Activated T-cell treated with anti-CD3 and anti-CD28 coated beads, Interleukin-2, amount 50 U/mL, for 72 hours (primary cell): ENCODE measurements at regions not wholly inside any gene's neighbourhood (a gene's known extent, or its start where the extent isn't known, plus 50 kb on each side); places are given as distances from the start of the nearest gene placed in this dataset.

Experiments used
- ATAC-seq, 2 donors: fragments of 150-1000 bp; cut with Tn5 transposase; replicated peaks in 1 of 2; 2 replicates each; pipeline ENCODE4 v1.10.0; 2021; ENCODE audit warnings: moderate library complexity in 2 of 2, mild to moderate bottlenecking in 1 of 2
- DNase-seq, 2 donors: peaks; one replicate each; pipeline ENCODE4 v3.0.0; 2021 to 2022; ENCODE audit warnings: mixed read lengths in 1 of 2
- H3K27ac Mint-ChIP-seq: one replicate; pipeline ENCODE4 v1.8.0; 2022; ENCODE audit warnings: mild to moderate bottlenecking, moderate library complexity, mixed read lengths
- H3K27me3 Mint-ChIP-seq: one replicate; pipeline ENCODE4 v1.8.0; 2022; ENCODE audit warnings: low read depth, mixed read lengths
- H3K36me3 Mint-ChIP-seq, 2 donors: one replicate each; pipeline ENCODE4 v1.8.0; 2022; ENCODE audit warnings: mixed read lengths in 2 of 2, mild to moderate bottlenecking in 1 of 2; ENCODE audit not compliant: insufficient read depth in 2 of 2
- H3K4me1 Mint-ChIP-seq: one replicate; pipeline ENCODE4 v1.8.0; 2022; ENCODE audit warnings: low read depth, mixed read lengths
- H3K4me3 Mint-ChIP-seq, 2 donors: one replicate each; pipeline ENCODE4 v1.8.0; 2022; ENCODE audit warnings: mild to moderate bottlenecking in 2 of 2, mixed read lengths in 2 of 2, moderate library complexity in 2 of 2
- H3K9me3 Mint-ChIP-seq, 2 donors: one replicate each; pipeline ENCODE4 v1.8.0; 2022; ENCODE audit warnings: mixed read lengths in 2 of 2

- H3K27ac Mint-ChIP-seq: no peak overlapping the region
- peaks cover 0 to 4% of the 10 kb centered on the region in 2 donors for H3K9me3 Mint-ChIP-seq
- H3K27me3 Mint-ChIP-seq: peaks cover 6% of the 10 kb centered on the region
- peaks cover 0 to 1% of the 10 kb centered on the region in 2 donors for H3K36me3 Mint-ChIP-seq
- no peak for ATAC-seq
- no peaks in the 10 kb centered on the region for H3K4me1 Mint-ChIP-seq
- no peak for DNase-seq
- no peak overlapping the region for H3K4me3 Mint-ChIP-seq
Measured at GRCh38 chr20:56711018-56711417, 81.9 kb downstream of the TFAP2C start.

GRCh38 chr20:56715309-56715708, 86.2 kb downstream of the TFAP2C start:
- H3K4me3 Mint-ChIP-seq: no peak overlapping the region
- DNase-seq (no peak), ATAC-seq (no peak)
- no peaks in the 10 kb centered on the region for H3K4me1 Mint-ChIP-seq
- peaks cover 0 to 1% of the 10 kb centered on the region in 2 donors for H3K36me3 Mint-ChIP-seq
- H3K27me3 Mint-ChIP-seq: peaks cover 6% of the 10 kb centered on the region
- H3K9me3 Mint-ChIP-seq: peaks cover 0 to 4% of the 10 kb centered on the region in 2 donors
- H3K27ac Mint-ChIP-seq: no peak overlapping the region

GRCh38 chr20:56715902-56716519, 86.9 kb downstream of the TFAP2C start:
- H3K36me3 Mint-ChIP-seq: peaks cover 0 to 1% of the 10 kb centered on the region in 2 donors
- H3K27me3 Mint-ChIP-seq: peaks cover 6% of the 10 kb centered on the region
- DNase-seq (no peak), ATAC-seq (no peak)
- H3K4me3 Mint-ChIP-seq: no peak overlapping the region
- H3K4me1 Mint-ChIP-seq: no peaks in the 10 kb centered on the region
- H3K9me3 Mint-ChIP-seq: peaks cover 0 to 4% of the 10 kb centered on the region in 2 donors
- H3K27ac Mint-ChIP-seq: no peak overlapping the region

GRCh38 chr20:56716806-56717205, 87.7 kb downstream of the TFAP2C start:
- H3K4me1 Mint-ChIP-seq: no peaks in the 10 kb centered on the region
- H3K36me3 Mint-ChIP-seq: peaks cover 0 to 1% of the 10 kb centered on the region in 2 donors
- H3K27ac Mint-ChIP-seq: no peak overlapping the region
- DNase-seq (no peak), ATAC-seq (no peak)
- H3K9me3 Mint-ChIP-seq: no peaks in the 10 kb centered on the region
- H3K4me3 Mint-ChIP-seq: no peak overlapping the region
- peaks cover under 1% of the 10 kb centered on the region for H3K27me3 Mint-ChIP-seq

DNA sequence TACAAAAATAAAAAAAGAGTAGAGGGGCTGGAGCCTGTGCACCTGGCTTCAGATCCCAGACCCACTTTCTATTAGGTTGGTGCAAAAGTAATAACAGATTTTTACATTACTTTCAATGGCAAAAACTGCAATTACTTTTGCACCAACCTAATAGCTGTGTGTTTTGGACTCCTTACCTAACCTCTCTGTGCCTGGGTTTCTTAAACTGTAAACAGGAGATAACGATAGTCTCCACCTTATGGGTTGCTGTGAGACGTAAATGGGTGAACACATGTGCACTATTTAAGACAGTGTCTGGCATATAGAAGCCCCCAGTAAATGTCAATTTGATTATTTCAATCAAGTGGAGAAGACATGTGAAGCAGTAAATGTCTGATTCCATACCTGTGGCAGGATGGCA, 89.7 kb downstream of the TFAP2C start:
- Mint-ChIP-seq H3K4me3 (no peak overlapping the region), H3K9me3 (no peaks in the 10 kb centered on the region), H3K4me1 (no peaks in the 10 kb centered on the region), H3K27me3 (peaks cover 6% of the 10 kb centered on the region), H3K27ac (no peak overlapping the region), H3K36me3 (peaks cover 0 to 1% of the 10 kb centered on the region in 2 donors)
- ATAC-seq (no peak), DNase-seq (no peak)

GRCh38 chr20:56720620-56721213, 91.6 kb downstream of the TFAP2C start:
- H3K36me3 Mint-ChIP-seq: peaks cover 0 to 1% of the 10 kb centered on the region in 2 donors
- no peaks in the 10 kb centered on the region for H3K9me3 Mint-ChIP-seq
- H3K27ac Mint-ChIP-seq: no peak overlapping the region
- ATAC-seq: no peak
- no peak for DNase-seq
- peaks cover 6% of the 10 kb centered on the region for H3K27me3 Mint-ChIP-seq
- H3K4me1 Mint-ChIP-seq: no peaks in the 10 kb centered on the region
- no peak overlapping the region for H3K4me3 Mint-ChIP-seq

DNA sequence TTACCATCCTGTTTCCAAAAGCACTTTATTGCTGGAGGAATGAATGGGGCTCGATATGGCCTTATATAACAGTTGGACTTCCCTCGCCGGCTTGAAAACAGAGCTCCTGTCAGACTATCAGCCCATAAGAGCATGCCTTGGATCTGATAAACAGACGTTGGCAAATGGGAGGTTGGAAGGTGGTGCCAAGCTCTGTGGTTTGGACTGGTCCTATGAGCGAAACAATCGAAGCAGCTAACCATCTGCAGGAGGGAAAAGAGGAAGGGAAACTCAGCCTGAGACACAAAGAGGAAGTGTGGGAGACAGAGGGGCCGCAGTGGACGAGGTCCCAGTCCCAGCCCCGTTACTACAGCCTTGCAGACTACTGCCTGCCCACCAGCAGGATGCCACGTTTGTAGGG, 92.9 kb downstream of the TFAP2C start:
- Mint-ChIP-seq H3K27me3 (peaks cover 6% of the 10 kb centered on the region), H3K36me3 (no peaks in the 10 kb centered on the region), H3K27ac (no peak overlapping the region), H3K4me1 (no peaks in the 10 kb centered on the region), H3K4me3 (no peak overlapping the region), H3K9me3 (no peaks in the 10 kb centered on the region)
- DNase-seq (no peak), ATAC-seq (no peak)

GRCh38 chr20:56723331-56723730, 94.2 kb downstream of the TFAP2C start:
- H3K27me3 Mint-ChIP-seq: peaks cover 6% of the 10 kb centered on the region
- no peaks in the 10 kb centered on the region for H3K36me3 Mint-ChIP-seq
- H3K4me3 Mint-ChIP-seq: no peak overlapping the region
- H3K27ac Mint-ChIP-seq: no peak overlapping the region
- ATAC-seq (no peak), DNase-seq (no peak)
- H3K9me3 Mint-ChIP-seq: no peaks in the 10 kb centered on the region
- H3K4me1 Mint-ChIP-seq: no peaks in the 10 kb centered on the region

GRCh38 chr20:56724241-56724757, 95.2 kb downstream of the TFAP2C start:
- DNase-seq: no peak
- Mint-ChIP-seq H3K9me3 (no peaks in the 10 kb centered on the region), H3K4me1 (no peaks in the 10 kb centered on the region), H3K4me3 (no peak overlapping the region), H3K36me3 (no peaks in the 10 kb centered on the region), H3K27ac (no peak overlapping the region), H3K27me3 (peaks cover 6% of the 10 kb centered on the region)
- no peak for ATAC-seq

- Mint-ChIP-seq H3K27me3 (peaks cover under 1% of the 10 kb centered on the region), H3K27ac (no peak overlapping the region), H3K9me3 (no peaks in the 10 kb centered on the region), H3K36me3 (no peaks in the 10 kb centered on the region), H3K4me1 (no peaks in the 10 kb centered on the region), H3K4me3 (no peak overlapping the region)
- ATAC-seq (no peak), DNase-seq (no peak)
Measured at GRCh38 chr20:56730003-56730402, 100.9 kb downstream of the TFAP2C start.

- no peaks in the 10 kb centered on the region for H3K4me1 Mint-ChIP-seq
- H3K9me3 Mint-ChIP-seq: no peaks in the 10 kb centered on the region
- H3K27ac Mint-ChIP-seq: no peak overlapping the region
- no peak for DNase-seq
- no peaks in the 10 kb centered on the region for H3K36me3 Mint-ChIP-seq
- ATAC-seq: no peak
- no peak overlapping the region for H3K4me3 Mint-ChIP-seq
- peaks cover 10% of the 10 kb centered on the region for H3K27me3 Mint-ChIP-seq
Measured at GRCh38 chr20:56730996-56731395, 101.9 kb downstream of the TFAP2C start.

DNA sequence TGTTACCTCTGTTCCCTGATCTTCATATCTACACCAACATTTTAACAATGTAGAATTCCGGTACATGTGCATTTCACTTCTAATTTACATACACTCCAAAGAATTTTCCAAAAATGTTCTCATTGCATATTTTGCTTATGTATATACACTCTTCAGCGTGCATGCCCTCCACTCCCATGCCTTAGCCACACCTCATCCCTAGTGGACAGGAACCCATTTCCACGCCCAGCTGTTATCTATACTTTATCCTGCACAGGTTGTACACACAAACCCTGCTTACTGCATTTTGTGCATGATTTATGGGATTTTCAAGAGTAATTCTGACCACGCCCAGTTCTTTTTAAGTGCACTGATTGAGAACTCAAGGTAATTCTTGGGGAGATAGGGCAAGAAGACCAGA, 102.4 kb downstream of the TFAP2C start:
- Mint-ChIP-seq H3K27me3 (peaks cover 15% of the 10 kb centered on the region), H3K9me3 (no peaks in the 10 kb centered on the region), H3K36me3 (no peaks in the 10 kb centered on the region), H3K27ac (no peak overlapping the region), H3K4me3 (no peak overlapping the region), H3K4me1 (no peaks in the 10 kb centered on the region)
- no peak for ATAC-seq
- DNase-seq: no peak

GRCh38 chr20:56733967-56734366, 104.9 kb downstream of the TFAP2C start:
- no peak overlapping the region for H3K27ac Mint-ChIP-seq
- no peaks in the 10 kb centered on the region for H3K36me3 Mint-ChIP-seq
- H3K9me3 Mint-ChIP-seq: no peaks in the 10 kb centered on the region
- H3K4me3 Mint-ChIP-seq: no peak overlapping the region
- H3K27me3 Mint-ChIP-seq: peaks cover 26% of the 10 kb centered on the region
- ATAC-seq: no peak
- no peaks in the 10 kb centered on the region for H3K4me1 Mint-ChIP-seq
- DNase-seq: no peak
